Hepatocyte (in vitro differentiated cells): ENCODE measurements at regions not wholly inside any gene's neighbourhood (a gene's known extent, or its start where the extent isn't known, plus 50 kb on each side); places are given as distances from the start of the nearest gene placed in this dataset.

Experiments
- CTCF ChIP-seq: fragments of 200-600 bp; sonication (generic); IDR thresholded peaks from 2 replicates; pipeline ENCODE4 v1.5.1; 2016; ENCODE audit warnings: antibody characterized with exemption, mild to moderate bottlenecking; ENCODE audit not compliant: poor library complexity
- EZH2phosphoT487 ChIP-seq: fragments of 200-600 bp; sonication (generic); IDR thresholded peaks from one replicate; pipeline ENCODE4 v1.6.1; 2018; ENCODE audit warnings: antibody characterized with exemption, mild to moderate bottlenecking, low read depth, moderate library complexity; ENCODE audit not compliant: unreplicated experiment, severe bottlenecking

GRCh38 chr6:120826253-120826652 is 508.0 kb downstream of the TBC1D32 start:
- TF ChIP-seq CTCF (peak; percentile 71), EZH2phosphoT487 (no peak)
